SU-DHL-6 (cell line): ENCODE measurements at regions not wholly inside any gene's neighbourhood (a gene's known extent, or its start where the extent isn't known, plus 50 kb on each side); places are given as distances from the start of the nearest gene placed in this dataset.
"Not testable (repeated sequence)": the region's sequence is repeated elsewhere in the genome, so short reads cannot be mapped to it uniquely, and the experiment has no call there.

Source experiments
- CTCF ChIP-seq: fragments of 200-600 bp; sonication (generic); IDR thresholded peaks from one replicate; pipeline ENCODE4 v1.5.1; 2017; ENCODE audit warnings: antibody characterized with exemption, mild to moderate bottlenecking, low read length, moderate library complexity; ENCODE audit not compliant: insufficient read depth, poor library complexity, severe bottlenecking
- EZH2phosphoT487 ChIP-seq: fragments of 200-600 bp; sonication (generic), shearing (Covaris generic); conservative IDR thresholded peaks from 2 replicates; pipeline ENCODE4 v1.6.1; 2018; ENCODE audit warnings: mild to moderate bottlenecking, antibody characterized with exemption, low read length, moderate library complexity, mixed read lengths

GRCh38 chrX:45982958-45983727 lies 562.1 kb downstream of the ZNF674 start:
- TF ChIP-seq CTCF, EZH2phosphoT487: not testable (repeated sequence)
